ENCODE measurements at regions not wholly inside any gene's neighbourhood (a gene's known extent, or its start where the extent isn't known, plus 50 kb on each side); places are given as distances from the start of the nearest gene placed in this dataset.

- no peak for DNase-seq (ENCODE audit: low read depth in 2 of 2, low spot score in 1 of 2)
Observed at GRCh38 chr5:158559066-158559465, 540.6 kb downstream of the EBF1 start.

- DNase-seq (ENCODE audit: low read depth in 2 of 2, low spot score in 1 of 2), result no peak
Observed at GRCh38 chr5:158553962-158554336, 545.8 kb downstream of the EBF1 start.

GRCh38 chr5:158553195-158553961, 546.3 kb downstream of the EBF1 start:
- no peak for DNase-seq (ENCODE audit: low read depth in 2 of 2, low spot score in 1 of 2)

GRCh38 chr5:158552241-158552640, 547.5 kb downstream of the EBF1 start:
- no peak for DNase-seq (ENCODE audit: low read depth in 2 of 2, low spot score in 1 of 2)

- DNase-seq (ENCODE audit: low read depth in 2 of 2, low spot score in 1 of 2), result no peak
Observed at GRCh38 chr5:158549311-158549710, 550.4 kb downstream of the EBF1 start.

GRCh38 chr5:158546748-158547147, 553.0 kb downstream of the EBF1 start:
- DNase-seq (ENCODE audit: low read depth in 2 of 2, low spot score in 1 of 2), result no peak

- DNase-seq (ENCODE audit: low read depth in 2 of 2, low spot score in 1 of 2), result no peak
Observed at GRCh38 chr5:158545949-158546530, 553.7 kb downstream of the EBF1 start.

- DNase-seq (ENCODE audit: low read depth in 2 of 2, low spot score in 1 of 2), result no peak
Observed at GRCh38 chr5:158544388-158545339, 555.1 kb downstream of the EBF1 start.

GRCh38 chr5:158543539-158544387, 556.0 kb downstream of the EBF1 start:
- DNase-seq (ENCODE audit: low read depth in 2 of 2, low spot score in 1 of 2), result no peak

- no peak for DNase-seq (ENCODE audit: low read depth in 2 of 2, low spot score in 1 of 2)
Observed at GRCh38 chr5:158541536-158542297, 558.0 kb downstream of the EBF1 start.

- DNase-seq (ENCODE audit: low read depth in 2 of 2, low spot score in 1 of 2), result no peak
Observed at GRCh38 chr5:158538506-158539074, 561.1 kb downstream of the EBF1 start.

GRCh38 chr5:158537366-158537765, 562.4 kb downstream of the EBF1 start:
- DNase-seq (ENCODE audit: low read depth in 2 of 2, low spot score in 1 of 2), result no peak

- no peak for DNase-seq (ENCODE audit: low read depth in 2 of 2, low spot score in 1 of 2)
Observed at GRCh38 chr5:158534203-158534602, 565.5 kb downstream of the EBF1 start.

- DNase-seq (ENCODE audit: low read depth in 2 of 2, low spot score in 1 of 2), result no peak
Observed at GRCh38 chr5:158532739-158533138, 567.0 kb downstream of the EBF1 start.

- no peak for DNase-seq (ENCODE audit: low read depth in 2 of 2, low spot score in 1 of 2)
Observed at GRCh38 chr5:158531860-158532259, 567.9 kb downstream of the EBF1 start.

- no peak for DNase-seq (ENCODE audit: low read depth in 2 of 2, low spot score in 1 of 2)
Observed at GRCh38 chr5:158530115-158530514, 569.6 kb downstream of the EBF1 start.

GRCh38 chr5:158529454-158529853, 570.3 kb downstream of the EBF1 start:
- DNase-seq (ENCODE audit: low read depth in 2 of 2, low spot score in 1 of 2), result no peak

GRCh38 chr5:158525663-158526062, 574.1 kb downstream of the EBF1 start:
- no peak for DNase-seq (ENCODE audit: low read depth in 2 of 2, low spot score in 1 of 2)

- no peak for DNase-seq (ENCODE audit: low read depth in 2 of 2, low spot score in 1 of 2)
Observed at GRCh38 chr5:158524070-158524469, 575.6 kb downstream of the EBF1 start.

- DNase-seq (ENCODE audit: low read depth in 2 of 2, low spot score in 1 of 2), result no peak
Observed at GRCh38 chr5:158522776-158523175, 576.9 kb downstream of the EBF1 start.
